ENCODE measurements at regions not wholly inside any gene's neighbourhood (a gene's known extent, or its start where the extent isn't known, plus 50 kb on each side); places are given as distances from the start of the nearest gene placed in this dataset.

DNA sequence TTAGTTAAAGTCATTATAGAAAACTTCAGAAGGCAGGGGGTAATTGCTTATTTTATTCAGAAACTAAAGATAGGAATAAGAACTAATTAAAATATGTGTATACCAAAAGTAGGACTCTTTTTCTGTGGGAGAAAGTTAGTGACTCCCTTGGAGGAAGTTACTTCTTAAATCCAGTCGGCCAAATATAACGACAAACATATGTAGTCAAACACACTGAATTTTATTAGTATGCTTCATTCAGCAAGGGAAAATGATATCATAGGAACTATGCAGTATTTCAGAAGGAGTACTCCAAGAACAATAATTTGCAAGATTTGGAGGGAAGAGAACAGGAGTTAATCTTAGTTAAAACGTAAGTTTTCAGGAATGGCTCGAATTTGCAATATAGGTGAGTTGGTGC, 432.6 kb downstream of the CYLC2 start:
- no peak for TF ChIP-seq GATA3 (IDR thresholded peaks at IDR 0.05; ENCODE audit: low read depth, low read length)
- TF ChIP-seq GATA2 (IDR thresholded peaks at IDR 0.05; ENCODE audit: low read depth, low read length), result no peak

DNA sequence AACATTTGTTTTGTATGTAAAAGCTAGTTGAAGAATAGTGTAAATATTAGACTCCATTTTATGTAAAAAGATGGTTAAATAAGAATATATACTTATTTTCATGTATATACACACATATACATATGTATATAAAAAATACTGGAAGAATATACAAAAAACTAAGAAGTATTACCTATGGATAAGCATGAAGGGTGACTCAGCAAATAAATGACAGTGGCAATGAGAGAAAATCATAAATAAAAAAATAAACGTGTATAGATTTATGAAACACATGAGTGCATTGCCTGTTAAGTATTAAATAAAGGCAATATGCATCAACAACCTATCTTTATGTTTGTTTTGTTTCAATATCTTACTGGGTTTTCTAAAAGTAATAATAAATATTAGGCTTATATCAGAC, 435.3 kb downstream of the CYLC2 start:
- TF ChIP-seq GATA2 (IDR thresholded peaks at IDR 0.05; ENCODE audit: low read depth, low read length) (no peak), GATA3 (IDR thresholded peaks at IDR 0.05; ENCODE audit: low read depth, low read length) (no peak)

DNA sequence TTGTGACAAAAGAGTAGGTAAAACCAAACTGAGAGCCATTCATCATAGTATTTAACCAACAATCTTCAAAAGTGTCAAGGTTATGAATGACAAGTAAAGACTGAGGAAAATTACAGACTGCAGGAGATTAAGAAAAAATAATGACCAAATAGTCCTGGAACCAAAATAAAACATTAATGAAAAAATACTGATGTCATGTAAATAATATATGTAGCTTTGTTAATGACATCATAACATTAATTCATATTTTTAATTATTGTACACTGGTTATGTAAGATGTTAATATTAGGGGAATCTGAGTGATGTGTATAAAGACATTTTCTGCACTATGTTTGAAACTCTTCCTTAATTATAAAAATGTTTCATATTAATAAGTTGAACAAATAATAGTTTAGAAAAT, 436.7 kb downstream of the CYLC2 start:
- TF ChIP-seq GATA2 (IDR thresholded peaks at IDR 0.05; ENCODE audit: low read depth, low read length), result no peak
- TF ChIP-seq GATA3 (IDR thresholded peaks at IDR 0.05; ENCODE audit: low read depth, low read length), result no peak

DNA sequence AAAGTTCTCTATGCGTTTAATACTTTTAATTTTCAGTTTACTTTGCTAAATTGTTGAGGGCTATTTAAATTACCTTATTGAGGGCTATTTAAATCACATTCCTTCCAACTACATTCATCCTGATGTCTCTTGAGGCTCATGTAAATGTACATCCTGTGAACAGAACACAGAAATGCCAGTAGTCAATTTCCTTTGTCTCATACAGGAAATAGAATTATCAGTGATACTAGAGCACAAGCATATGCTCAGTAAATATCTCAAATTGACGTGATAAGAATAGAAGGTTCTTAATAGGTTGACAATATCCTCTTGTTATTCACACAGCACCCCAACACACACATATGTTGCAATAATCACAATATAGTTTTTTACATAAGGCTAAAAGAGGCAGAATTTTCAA, 449.0 kb downstream of the CYLC2 start:
- TF ChIP-seq GATA3 (IDR thresholded peaks at IDR 0.05; ENCODE audit: low read depth, low read length) (no peak), GATA2 (IDR thresholded peaks at IDR 0.05; ENCODE audit: low read depth, low read length) (no peak)

DNA sequence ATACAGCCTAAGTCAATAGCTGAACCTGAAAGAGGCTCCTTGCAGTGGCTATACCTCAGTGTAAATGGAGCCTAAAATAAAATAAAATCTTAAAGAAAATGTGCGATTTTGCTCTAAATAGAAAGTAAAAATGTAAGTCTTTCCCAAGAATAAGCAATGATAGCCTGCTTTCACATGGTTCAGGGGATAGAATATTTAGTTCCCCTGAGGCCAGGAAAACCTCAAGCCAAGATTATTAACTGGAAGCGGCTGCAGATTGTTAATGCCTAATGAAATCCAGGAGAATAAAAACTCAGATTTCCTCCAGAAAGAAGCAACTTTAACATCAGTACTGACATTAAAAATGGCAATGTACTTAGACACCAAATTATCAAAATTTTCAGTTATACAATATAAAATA, 463.7 kb downstream of the CYLC2 start:
- TF ChIP-seq GATA2 (IDR thresholded peaks at IDR 0.05; ENCODE audit: low read depth, low read length), result no peak
- no peak for TF ChIP-seq GATA3 (IDR thresholded peaks at IDR 0.05; ENCODE audit: low read depth, low read length)

DNA sequence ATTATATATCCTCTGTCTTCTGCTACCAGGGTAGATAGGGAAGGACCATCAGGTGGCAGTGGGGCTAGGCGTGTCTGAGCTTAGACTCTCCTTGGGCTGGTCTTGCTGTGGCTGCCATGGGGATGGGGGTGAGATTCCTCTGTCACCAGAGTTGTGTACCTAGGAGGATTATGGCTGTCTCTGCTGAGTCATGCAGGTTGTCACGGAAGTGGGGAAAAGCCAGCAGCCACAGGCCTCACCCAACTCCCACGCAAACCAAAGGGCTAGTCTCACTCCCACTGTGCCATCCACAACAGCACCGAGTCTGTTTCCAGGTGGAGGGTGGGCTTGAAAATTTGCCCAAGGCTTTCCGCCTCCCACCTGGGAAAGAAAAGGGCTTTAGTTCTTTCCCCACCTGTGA, 476.1 kb downstream of the CYLC2 start:
- no peak for TF ChIP-seq GATA2 (IDR thresholded peaks at IDR 0.05; ENCODE audit: low read depth, low read length)
- no peak for TF ChIP-seq GATA3 (IDR thresholded peaks at IDR 0.05; ENCODE audit: low read depth, low read length)

DNA sequence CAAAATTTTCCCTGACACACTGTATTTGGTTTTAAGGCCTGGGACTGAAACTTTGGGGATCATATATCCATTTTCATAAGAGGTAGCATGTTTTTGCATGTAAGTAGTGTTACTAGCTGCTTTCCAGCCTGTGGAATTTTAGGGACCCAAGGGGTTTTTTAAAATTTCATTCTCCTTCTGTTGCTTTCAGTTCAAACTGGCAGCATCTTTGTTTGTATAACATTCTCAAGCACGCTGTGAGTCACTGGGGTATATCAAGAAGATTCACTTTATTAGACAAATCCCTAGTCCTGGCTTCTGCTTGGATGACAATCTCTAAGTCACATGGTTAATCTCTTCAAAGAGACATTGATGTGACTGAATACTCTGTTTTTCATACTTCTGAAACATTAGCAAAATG, 479.0 kb downstream of the CYLC2 start:
- no peak for TF ChIP-seq GATA2 (IDR thresholded peaks at IDR 0.05; ENCODE audit: low read depth, low read length)
- TF ChIP-seq GATA3 (IDR thresholded peaks at IDR 0.05; ENCODE audit: low read depth, low read length), result no peak

DNA sequence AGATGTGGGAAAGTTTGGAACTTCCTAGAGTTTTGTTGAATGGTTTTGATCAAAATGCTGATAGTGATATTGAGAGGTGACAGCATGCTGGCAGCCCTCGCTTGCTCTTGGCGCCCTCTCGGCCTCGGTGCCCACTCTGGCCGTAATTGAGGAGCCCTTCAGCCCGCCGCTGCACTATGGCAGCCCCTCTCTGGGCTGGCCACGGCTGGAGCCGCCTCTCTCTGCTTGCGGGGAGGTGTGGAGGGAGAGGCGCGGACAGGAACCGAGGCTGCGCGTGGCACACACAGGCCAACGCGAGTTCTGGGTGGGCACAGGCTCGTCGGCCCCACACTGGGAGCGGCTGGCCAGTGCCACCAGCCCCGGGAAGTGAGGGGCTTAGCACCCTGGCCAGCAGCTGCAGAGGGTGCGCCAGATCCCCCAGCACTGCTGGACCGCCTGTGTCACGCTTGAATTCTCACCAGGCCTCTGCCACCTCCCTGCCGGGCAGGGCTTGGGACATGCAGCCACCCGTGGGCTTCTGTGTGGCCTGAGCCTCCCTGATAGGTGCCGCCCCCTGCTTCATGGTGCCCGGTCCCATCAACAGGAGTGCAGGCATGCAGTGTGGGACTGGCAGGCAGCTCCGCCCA, 488.5 kb downstream of the CYLC2 start:
- TF ChIP-seq GATA3 (IDR thresholded peaks at IDR 0.05; ENCODE audit: low read depth, low read length) (no peak), GATA2 (IDR thresholded peaks at IDR 0.05; ENCODE audit: low read depth, low read length) (no peak)

DNA sequence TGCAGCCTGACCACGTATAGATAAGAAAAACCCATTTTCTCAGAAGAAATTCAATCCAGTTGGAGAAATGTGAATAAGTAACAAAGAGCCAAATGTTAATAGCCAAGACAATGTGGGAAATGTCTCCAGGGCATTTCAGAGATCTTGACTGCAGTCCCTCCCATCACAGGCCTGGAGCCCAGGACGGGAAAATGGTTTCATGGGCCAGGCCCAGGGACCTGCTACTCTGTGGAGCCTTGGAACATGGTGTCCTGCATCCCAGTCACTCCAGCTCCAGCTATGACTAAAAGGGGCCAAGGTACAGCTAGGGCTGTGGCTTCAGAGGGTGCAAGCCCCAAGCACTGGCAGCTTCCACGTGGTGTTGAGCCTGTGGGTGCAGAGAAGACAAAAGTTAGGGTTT, 490.0 kb downstream of the CYLC2 start:
- TF ChIP-seq GATA3 (IDR thresholded peaks at IDR 0.05; ENCODE audit: low read depth, low read length) (no peak), GATA2 (IDR thresholded peaks at IDR 0.05; ENCODE audit: low read depth, low read length) (no peak)

DNA sequence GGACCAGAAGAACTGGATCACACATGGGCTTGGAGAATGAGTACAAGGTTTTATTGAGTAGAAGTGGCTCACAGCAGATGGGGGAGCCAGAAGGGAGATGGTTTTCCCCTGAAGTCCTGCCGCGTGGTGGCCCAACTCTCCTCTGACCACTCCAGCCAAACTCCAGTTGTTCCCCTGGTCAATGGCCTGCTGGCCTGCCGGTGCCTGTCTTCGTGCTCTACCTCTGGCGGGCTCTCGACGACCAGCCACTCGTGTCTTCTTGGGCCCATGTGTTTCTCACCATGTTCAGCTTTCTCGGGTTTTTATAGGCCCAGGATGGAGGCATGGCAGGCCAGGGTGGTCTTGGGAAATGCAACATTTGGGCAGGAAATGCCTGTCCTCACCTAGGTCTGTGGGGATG, 519.6 kb downstream of the CYLC2 start:
- TF ChIP-seq GATA3 (IDR thresholded peaks at IDR 0.05; ENCODE audit: low read depth, low read length) (no peak), GATA2 (IDR thresholded peaks at IDR 0.05; ENCODE audit: low read depth, low read length) (no peak)

DNA sequence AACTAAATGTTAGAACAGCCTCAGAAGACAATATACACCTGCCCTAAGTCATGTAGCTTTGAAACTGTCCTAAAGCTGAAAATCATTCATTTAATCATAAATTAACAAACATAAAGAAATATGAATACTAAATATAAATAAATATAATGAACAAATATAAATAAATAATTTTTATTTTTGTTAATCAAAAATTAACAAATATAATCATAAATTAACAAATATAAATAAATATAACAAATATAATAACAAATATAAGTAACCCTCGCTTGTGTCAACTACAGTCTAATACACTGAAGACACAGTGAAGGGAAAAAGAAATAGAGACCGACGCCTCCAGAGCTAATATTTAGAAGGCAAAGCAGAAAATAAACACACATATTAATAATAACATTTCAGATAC, 527.3 kb downstream of the CYLC2 start:
- TF ChIP-seq GATA3 (IDR thresholded peaks at IDR 0.05; ENCODE audit: low read depth, low read length) (no peak), GATA2 (IDR thresholded peaks at IDR 0.05; ENCODE audit: low read depth, low read length) (no peak)

DNA sequence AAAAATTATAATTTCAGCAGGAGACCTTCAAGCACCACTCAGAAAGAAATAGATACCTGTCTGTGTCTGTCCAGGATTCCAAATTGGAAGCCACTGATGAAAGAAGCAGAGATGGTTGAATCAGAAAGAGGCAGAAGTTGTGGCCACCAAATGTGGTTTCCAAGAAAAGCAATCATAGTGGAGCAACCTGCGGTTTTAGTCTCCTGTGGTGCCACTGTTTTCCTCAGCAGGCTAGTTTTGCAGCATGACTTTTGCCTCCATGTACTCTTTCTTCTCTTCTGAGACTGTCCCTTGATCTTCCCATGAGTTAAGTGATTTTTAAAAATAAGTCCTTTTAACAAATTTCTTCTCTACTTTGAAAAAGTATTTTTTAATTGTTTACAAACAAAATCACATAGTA, 535.8 kb downstream of the CYLC2 start:
- TF ChIP-seq GATA2 (IDR thresholded peaks at IDR 0.05; ENCODE audit: low read depth, low read length), result no peak
- no peak for TF ChIP-seq GATA3 (IDR thresholded peaks at IDR 0.05; ENCODE audit: low read depth, low read length)

DNA sequence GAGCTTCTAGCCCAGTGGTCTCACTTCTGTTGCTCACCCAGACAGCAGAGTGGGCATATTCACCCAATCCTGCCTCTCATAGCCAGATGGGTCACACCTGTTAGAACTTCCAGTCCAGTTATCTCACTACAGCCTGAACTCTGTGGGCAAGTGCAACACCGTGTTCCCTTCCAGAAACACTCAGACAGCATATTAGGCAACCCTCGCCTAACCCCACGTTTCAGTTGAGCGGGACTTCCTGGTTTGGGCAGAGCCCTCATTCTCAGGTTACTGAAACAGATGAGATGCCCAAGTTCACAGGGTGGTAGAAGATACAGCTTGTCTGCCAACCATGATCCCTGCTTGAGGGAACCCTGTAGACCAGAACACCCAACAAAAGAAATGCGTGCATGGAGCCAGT, 538.2 kb downstream of the CYLC2 start:
- TF ChIP-seq GATA3 (IDR thresholded peaks at IDR 0.05; ENCODE audit: low read depth, low read length), result no peak
- no peak for TF ChIP-seq GATA2 (IDR thresholded peaks at IDR 0.05; ENCODE audit: low read depth, low read length)

DNA sequence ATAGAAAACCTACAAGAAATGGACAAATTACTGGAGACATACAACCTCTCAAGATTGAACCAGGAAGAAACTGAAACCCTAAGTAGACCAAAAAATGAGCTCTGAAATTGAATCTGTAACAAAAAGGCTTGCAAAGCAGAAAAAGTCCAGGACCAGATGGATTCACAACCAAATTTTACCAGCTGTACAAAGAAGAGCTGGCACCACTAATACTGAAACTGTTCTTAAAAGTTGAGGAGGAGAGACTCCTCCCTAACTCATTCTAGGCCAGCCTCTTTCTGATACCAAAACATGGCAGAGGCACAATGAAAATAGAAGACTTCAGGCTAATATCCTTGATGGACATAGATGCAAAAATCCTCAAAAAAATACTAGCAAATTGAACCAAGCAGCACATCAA, 542.3 kb downstream of the CYLC2 start:
- no peak for TF ChIP-seq GATA3 (IDR thresholded peaks at IDR 0.05; ENCODE audit: low read depth, low read length)
- TF ChIP-seq GATA2 (IDR thresholded peaks at IDR 0.05; ENCODE audit: low read depth, low read length), result no peak

DNA sequence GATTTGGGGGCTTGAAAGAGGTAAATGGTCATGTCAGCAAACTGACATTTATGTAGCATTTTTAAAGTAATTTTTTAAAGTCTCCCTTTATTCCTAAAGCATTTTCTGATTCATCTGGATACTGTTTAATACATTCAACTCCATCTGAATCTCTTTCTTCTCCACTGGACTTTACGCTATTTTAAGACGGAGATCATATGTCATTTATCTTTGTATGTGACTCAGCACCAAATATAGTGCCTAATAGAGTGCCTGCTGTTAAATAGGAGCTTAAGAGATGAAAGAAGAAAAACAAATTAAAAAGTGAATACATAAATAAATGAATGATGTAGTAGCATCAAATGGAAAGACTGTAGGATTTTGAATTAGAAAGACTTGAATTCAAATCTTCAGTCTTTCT, 548.8 kb upstream of the SMC2 start:
- TF ChIP-seq GATA3 (IDR thresholded peaks at IDR 0.05; ENCODE audit: low read depth, low read length), result no peak
- TF ChIP-seq GATA2 (IDR thresholded peaks at IDR 0.05; ENCODE audit: low read depth, low read length), result no peak

DNA sequence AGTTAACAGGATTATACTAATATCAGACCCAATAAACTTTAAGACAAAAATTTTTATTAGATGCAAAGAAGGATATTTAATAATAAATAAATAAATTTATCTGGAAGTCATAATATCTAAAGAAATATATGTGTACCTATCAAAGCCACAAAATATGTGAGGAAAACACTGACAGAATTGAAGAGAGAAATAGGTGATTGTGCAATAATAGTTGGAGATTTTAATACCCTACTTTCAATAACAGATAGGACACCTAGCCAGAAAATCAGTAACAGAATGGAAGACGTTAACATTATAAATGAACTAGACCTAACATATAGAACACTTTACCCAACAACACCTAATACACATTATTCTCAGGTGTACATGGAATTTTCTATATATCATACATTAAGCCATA, 541.4 kb upstream of the SMC2 start:
- TF ChIP-seq GATA3 (IDR thresholded peaks at IDR 0.05; ENCODE audit: low read depth, low read length) (no peak), GATA2 (IDR thresholded peaks at IDR 0.05; ENCODE audit: low read depth, low read length) (no peak)

Measured in SH-SY5Y (cell line).